Panc1 (cell line): ENCODE measurements at regions not wholly inside any gene's neighbourhood (a gene's known extent, or its start where the extent isn't known, plus 50 kb on each side); places are given as distances from the start of the nearest gene placed in this dataset.

Experiments
- POLR2AphosphoS5 ChIP-seq: IDR thresholded peaks from 2 replicates; pipeline ENCODE4 v1.6.1; 2012; ENCODE audit warnings: mild to moderate bottlenecking, low read depth, low read length, moderate library complexity
- SIN3A ChIP-seq: IDR thresholded peaks from 2 replicates; pipeline ENCODE4 v1.6.1; 2012; ENCODE audit warnings: low read depth, mild to moderate bottlenecking, low read length, moderate library complexity, borderline replicate concordance; ENCODE audit not compliant: insufficient read depth
- TCF7L2 ChIP-seq: IDR thresholded peaks from 2 replicates; pipeline ENCODE4 v1.6.1; 2011; ENCODE audit warnings: mild to moderate bottlenecking, low read depth, low read length, inconsistent platforms
- TF ChIP-seq, protein P1 (sequence below): fragments of 450-650 bp; IDR thresholded peaks from 2 replicates; pipeline ENCODE4 v1.5.1; 2017; ENCODE audit warnings: mild to moderate bottlenecking

DNA sequence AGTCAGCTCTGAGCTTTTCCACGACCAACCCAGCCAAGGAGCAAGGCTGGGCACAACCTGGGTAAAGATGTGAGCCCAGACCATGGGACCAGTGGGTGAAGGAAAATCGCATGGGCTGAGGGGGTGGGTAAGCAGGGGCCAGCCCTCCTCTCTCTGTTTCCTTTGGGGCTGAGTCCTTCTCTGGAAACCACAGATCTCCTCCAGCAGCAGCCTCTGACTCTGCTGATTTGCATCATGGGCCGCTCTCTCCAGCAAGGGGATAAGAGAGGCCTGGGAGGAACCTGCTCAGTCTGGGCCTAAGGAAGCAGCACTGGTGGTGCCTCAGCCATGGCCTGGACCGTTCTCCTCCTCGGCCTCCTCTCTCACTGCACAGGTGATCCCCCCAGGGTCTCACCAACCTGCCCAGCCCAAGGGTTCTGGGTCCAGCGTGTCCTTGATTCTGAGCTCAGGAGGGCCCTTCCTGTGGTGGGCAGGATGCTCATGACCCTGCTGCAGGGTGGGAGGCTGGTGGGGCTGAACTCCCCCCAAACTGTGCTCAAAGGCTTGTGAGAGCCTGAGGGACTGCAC, 67.8 kb downstream of the GGTLC2 start:
- TF ChIP-seq, protein P1, sequence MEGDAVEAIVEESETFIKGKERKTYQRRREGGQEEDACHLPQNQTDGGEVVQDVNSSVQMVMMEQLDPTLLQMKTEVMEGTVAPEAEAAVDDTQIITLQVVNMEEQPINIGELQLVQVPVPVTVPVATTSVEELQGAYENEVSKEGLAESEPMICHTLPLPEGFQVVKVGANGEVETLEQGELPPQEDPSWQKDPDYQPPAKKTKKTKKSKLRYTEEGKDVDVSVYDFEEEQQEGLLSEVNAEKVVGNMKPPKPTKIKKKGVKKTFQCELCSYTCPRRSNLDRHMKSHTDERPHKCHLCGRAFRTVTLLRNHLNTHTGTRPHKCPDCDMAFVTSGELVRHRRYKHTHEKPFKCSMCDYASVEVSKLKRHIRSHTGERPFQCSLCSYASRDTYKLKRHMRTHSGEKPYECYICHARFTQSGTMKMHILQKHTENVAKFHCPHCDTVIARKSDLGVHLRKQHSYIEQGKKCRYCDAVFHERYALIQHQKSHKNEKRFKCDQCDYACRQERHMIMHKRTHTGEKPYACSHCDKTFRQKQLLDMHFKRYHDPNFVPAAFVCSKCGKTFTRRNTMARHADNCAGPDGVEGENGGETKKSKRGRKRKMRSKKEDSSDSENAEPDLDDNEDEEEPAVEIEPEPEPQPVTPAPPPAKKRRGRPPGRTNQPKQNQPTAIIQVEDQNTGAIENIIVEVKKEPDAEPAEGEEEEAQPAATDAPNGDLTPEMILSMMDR, result no peak
- TF ChIP-seq POLR2AphosphoS5 (no peak), SIN3A (no peak), TCF7L2 (no peak)
